ENCODE measurements at regions not wholly inside any gene's neighbourhood (a gene's known extent, or its start where the extent isn't known, plus 50 kb on each side); places are given as distances from the start of the nearest gene placed in this dataset.
"Not testable (repeated sequence)": the region's sequence is repeated elsewhere in the genome, so short reads cannot be mapped to it uniquely, and the experiment has no call there.

DNA sequence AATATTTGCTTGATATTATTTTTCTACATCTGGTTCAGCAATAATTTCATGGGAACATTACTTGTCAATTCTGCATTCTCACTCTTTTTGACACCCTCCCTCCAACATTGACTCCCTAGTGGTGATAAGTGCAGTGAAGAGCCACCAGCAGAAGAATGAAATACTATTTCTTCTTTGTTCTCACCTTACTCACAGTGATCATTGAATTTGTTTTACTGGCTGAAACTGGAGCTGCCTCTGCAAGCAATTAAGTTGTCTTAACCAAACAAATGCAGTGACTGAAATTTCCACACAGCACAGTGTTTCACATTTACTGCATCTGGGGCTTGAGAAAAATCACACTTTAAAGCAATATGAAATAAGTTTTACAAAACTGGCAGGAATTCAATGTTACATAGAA, 189.8 kb downstream of the JRKL start:
- no peak for DNase-seq (ENCODE audit: insufficient read length, low spot score)
- FAIRE-seq, result no peak

DNA sequence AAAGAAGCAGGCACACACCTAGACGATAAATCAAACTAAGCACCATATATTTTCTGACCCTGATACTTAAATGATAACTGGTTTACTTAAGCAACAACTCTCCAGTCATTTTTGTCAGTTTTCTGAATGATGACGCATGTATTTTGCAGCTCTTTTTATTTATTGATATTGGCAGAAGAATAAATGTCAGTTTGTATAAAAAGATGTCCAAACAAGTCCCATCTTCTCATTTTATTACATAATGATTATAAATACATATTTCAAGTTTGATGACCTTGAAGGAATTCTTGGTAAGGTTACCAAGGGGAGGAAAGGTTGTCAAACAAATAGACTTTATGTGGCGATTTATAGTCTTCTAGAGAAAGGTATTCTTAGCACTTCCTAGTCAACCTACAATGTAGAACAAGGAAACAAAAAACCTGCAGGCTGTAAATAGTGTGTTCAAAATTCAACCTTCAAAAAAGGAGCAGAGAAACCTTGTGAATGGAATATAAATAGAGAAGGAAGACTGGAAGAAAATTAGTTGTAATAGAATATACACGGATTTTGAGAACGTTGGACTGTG, 190.7 kb downstream of the JRKL start:
- TF ChIP-seq POU2F2 (IDR thresholded peaks at IDR 0.05; ENCODE audit: low read depth, low read length) (no peak), TAF1 (IDR thresholded peaks at IDR 0.05; ENCODE audit: low read depth, low read length) (no peak)
- no peak for FAIRE-seq
- DNase-seq (ENCODE audit: insufficient read length, low spot score), result no peak

More for the DNA sequence above, 189.8 kb downstream of the JRKL start:
- no peak for TF ChIP-seq POLR2A (IDR thresholded peaks at IDR 0.05; ENCODE audit: low read depth, low read length)
- no peak for TF ChIP-seq POLR2AphosphoS5 (IDR thresholded peaks at IDR 0.05; ENCODE audit: low read depth, low read length)
- TF ChIP-seq PAX5 (IDR thresholded peaks at IDR 0.05; ENCODE audit: insufficient read depth, low read length, severe bottlenecking), result no peak

DNA sequence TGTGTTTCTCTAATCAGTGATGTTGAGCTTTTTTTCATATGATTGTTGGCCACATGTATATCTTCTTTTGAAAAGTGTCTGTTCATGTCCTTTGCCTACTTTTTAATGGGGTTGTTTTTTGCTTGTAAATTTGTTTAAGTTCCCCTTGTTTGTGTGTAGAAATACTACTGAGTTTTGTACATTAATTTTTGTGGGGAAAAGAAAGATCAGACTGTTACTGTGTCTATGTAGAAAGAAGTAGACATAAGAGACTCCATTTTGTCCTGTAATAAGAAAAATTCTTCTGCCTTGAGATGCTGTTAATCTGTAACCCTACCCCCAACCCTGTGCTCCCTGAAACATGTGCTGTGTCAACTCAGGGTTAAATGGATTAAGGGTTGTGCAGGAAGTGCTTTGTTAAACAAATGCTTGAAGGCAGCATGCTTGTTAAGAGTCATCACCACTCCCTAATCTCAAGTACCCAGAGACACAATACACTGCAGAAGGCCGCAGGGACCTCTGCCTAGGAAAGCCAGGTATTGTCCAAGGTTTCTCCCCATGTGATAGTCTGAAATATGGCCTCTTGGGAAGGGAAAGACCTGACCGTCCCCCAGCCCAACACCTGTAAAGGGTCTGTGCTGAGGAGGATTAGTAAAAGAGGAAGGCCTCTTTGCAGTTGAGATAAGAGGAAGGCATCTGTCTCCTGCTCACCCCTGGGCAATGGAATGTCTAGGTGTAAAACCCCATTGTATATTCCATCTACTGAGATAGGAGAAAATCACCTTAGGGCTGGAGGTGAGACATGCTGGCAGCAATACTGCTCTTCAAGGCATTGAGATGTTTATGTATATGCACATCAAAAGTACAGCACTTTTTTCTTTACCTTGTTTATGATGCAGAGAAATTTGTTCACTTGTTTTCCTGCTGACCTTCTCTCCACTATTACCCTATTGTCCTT, 196.4 kb downstream of the JRKL start:
- not testable (repeated sequence) for FAIRE-seq; DNase-seq (ENCODE audit: insufficient read length, low spot score)

DNA sequence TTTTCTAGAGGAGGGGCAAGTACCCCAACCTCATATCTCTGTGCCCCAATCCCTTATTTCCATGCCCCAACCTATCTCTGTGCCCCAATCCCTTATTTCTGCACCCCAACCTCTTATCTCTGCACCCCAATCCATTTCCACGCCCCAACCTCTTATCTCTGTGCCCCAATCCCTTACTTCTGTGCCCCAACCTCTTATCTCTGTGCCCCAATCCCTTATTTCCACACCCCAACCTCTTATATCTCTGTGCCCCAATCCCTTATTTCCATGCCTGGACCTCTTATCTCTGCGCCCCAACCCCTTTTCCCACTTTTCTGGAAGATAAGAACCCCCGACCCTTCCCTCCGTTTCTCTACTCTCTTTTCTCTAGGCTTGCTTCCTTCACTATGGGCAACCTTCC, 199.0 kb downstream of the JRKL start:
- DNase-seq (ENCODE audit: insufficient read length, low spot score); FAIRE-seq: not testable (repeated sequence)

DNA sequence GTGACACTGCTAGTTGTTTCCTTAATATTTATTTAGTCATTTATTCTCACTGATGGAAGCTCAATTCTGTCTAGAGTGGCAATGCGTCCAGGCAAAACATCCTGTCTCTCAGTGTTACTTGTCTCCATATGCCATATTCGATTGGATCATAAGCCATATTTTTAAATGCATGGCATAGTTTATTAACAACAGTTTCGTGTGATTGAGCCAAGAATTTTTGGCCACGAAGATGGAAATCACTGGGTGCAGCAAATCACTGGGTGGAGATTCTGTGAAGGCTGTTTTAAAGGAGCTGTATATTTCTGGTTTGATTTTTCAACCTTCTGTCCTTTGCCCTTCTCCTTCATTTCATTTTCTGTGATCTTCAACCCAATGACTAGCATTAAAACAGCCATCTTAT, 205.2 kb downstream of the JRKL start:
- TF ChIP-seq POU2F2 (IDR thresholded peaks at IDR 0.05; ENCODE audit: low read depth, low read length), result no peak
- TF ChIP-seq TAF1 (IDR thresholded peaks at IDR 0.05; ENCODE audit: low read depth, low read length), result no peak
- no peak for TF ChIP-seq POLR2A (IDR thresholded peaks at IDR 0.05; ENCODE audit: low read depth, low read length)
- no peak for TF ChIP-seq PAX5 (IDR thresholded peaks at IDR 0.05; ENCODE audit: insufficient read depth, low read length, severe bottlenecking)
- no peak for TF ChIP-seq SPI1 (IDR thresholded peaks at IDR 0.05; ENCODE audit: low read depth, low read length)
- no peak for TF ChIP-seq POLR2AphosphoS5 (IDR thresholded peaks at IDR 0.05; ENCODE audit: low read depth, low read length)
- FAIRE-seq, result no peak
- no peak for DNase-seq (ENCODE audit: insufficient read length, low spot score)

DNA sequence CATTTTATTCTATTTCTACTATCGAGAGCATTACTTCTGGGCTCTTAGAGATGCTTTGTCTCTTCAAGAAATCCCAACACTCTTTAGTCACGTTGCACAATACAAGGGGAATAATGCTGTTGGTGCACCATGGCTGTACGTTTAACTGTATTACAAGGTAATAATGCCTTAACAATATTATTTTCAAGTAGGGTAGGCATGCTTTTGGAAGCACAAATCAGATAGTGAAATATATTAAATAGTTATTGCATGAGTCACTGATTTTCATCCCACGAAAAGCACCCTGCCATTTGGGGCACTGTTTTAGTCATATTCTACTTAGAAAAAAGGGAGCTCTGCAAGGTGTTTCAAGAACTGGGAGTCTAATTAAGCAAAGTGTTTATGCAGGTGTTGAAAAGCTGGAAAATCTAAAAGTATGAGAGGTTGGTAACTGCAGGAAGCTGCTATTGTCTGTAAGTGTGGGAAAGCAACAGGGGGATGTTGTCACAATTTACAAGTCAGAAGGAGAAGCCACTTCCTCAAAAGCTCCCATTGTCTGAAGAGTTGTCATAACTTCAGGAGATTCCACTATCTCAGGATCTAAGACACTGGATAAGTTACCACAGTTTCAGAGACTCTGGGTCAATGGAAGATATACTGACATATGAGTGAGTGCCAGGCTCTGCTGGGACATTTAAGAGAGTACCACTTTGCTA, 218.2 kb downstream of the JRKL start:
- DNase-seq (ENCODE audit: insufficient read length, low spot score) (no peak), FAIRE-seq (no peak)
- TF ChIP-seq PAX5 (IDR thresholded peaks at IDR 0.05; ENCODE audit: insufficient read depth, low read length, severe bottlenecking), result no peak
- no peak for TF ChIP-seq SPI1 (IDR thresholded peaks at IDR 0.05; ENCODE audit: low read depth, low read length)
- no peak for TF ChIP-seq POLR2AphosphoS5 (IDR thresholded peaks at IDR 0.05; ENCODE audit: low read depth, low read length)
- TF ChIP-seq POLR2A (IDR thresholded peaks at IDR 0.05; ENCODE audit: low read depth, low read length), result no peak
- no peak for TF ChIP-seq POU2F2 (IDR thresholded peaks at IDR 0.05; ENCODE audit: low read depth, low read length)

DNA sequence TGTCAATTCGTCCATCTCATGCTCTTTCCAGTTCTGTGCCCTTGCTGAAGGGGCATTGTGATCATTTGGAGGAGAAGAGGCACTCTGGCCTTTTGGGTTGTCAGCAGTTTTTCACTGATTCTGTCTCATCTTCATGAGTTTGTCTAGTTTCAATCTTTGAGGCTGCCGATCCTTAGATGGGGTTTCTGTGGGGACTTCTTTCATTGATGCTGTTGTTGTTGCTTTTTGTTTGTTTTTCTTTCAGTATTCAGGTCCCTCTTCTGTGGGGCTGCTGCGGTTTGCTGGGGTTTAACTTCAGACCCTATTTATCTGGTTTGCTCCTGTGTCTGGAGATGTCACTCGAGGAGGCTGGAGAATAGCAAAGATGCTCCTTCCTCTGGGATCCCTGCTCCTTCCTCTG, 224.3 kb downstream of the JRKL start:
- no peak for FAIRE-seq
- DNase-seq (ENCODE audit: insufficient read length, low spot score), result no peak
- TF ChIP-seq POU2F2 (IDR thresholded peaks at IDR 0.05; ENCODE audit: low read depth, low read length) (no peak), PAX5 (IDR thresholded peaks at IDR 0.05; ENCODE audit: insufficient read depth, low read length, severe bottlenecking) (no peak), POLR2A (IDR thresholded peaks at IDR 0.05; ENCODE audit: low read depth, low read length) (no peak), TAF1 (IDR thresholded peaks at IDR 0.05; ENCODE audit: low read depth, low read length) (no peak), SPI1 (IDR thresholded peaks at IDR 0.05; ENCODE audit: low read depth, low read length) (no peak), POLR2AphosphoS5 (IDR thresholded peaks at IDR 0.05; ENCODE audit: low read depth, low read length) (no peak)

DNA sequence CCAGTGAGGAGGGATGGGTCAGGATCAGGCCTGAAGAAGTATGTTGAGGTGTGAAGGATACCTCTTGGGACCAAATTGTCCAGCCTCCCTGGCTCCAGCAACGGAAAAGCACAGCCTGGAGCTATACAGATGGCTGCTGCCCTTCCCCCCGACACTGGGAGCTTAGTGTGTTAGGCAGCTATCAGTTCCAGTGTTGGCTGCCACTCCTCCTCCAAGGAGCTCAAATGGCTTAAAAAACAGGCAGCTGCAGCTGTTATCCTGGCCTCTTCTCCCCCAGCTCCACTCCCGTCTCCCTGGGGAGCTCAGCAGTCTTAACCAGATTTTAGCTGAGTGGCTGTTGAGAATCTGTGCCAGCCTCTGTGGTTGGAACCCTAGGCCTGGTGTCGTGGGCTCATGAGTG, 225.0 kb downstream of the JRKL start:
- no peak for DNase-seq (ENCODE audit: insufficient read length, low spot score)
- no peak for TF ChIP-seq POLR2A (IDR thresholded peaks at IDR 0.05; ENCODE audit: low read depth, low read length)
- TF ChIP-seq SPI1 (IDR thresholded peaks at IDR 0.05; ENCODE audit: low read depth, low read length), result no peak
- no peak for TF ChIP-seq TAF1 (IDR thresholded peaks at IDR 0.05; ENCODE audit: low read depth, low read length)
- TF ChIP-seq PAX5 (IDR thresholded peaks at IDR 0.05; ENCODE audit: insufficient read depth, low read length, severe bottlenecking), result no peak
- no peak for TF ChIP-seq POLR2AphosphoS5 (IDR thresholded peaks at IDR 0.05; ENCODE audit: low read depth, low read length)
- TF ChIP-seq POU2F2 (IDR thresholded peaks at IDR 0.05; ENCODE audit: low read depth, low read length), result no peak
- FAIRE-seq, result no peak

DNA sequence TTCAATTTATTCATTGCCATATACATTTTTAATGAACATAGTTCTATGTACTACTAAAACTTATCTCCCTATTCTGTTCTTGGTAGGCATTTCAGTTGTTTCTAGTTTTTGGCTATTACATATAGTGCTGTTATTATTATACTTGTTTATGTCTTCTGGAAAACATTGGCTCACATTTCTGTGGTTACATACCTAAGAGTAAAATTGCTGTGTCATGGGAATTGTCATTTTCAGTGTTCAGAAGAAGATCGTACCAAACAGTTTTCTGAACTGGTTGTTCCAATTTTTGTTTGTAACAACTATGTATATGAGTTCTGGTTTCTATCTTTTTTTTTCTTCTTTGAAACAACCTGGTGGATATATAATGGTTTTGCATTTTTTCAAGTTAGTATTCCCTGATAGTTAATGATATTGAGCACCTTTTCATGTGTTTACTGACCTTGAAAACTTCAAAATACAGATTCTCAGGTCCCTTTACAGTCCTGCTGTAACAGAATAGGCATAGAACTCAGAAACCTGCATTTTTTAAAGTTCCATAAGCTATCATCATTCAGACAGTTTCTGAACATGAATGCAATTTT, 230.7 kb downstream of the JRKL start:
- no peak for DNase-seq (ENCODE audit: insufficient read length, low spot score)
- no peak for TF ChIP-seq POU2F2 (IDR thresholded peaks at IDR 0.05; ENCODE audit: low read depth, low read length)
- TF ChIP-seq PAX5 (IDR thresholded peaks at IDR 0.05; ENCODE audit: insufficient read depth, low read length, severe bottlenecking), result no peak
- no peak for TF ChIP-seq TAF1 (IDR thresholded peaks at IDR 0.05; ENCODE audit: low read depth, low read length)
- FAIRE-seq, result no peak

DNA sequence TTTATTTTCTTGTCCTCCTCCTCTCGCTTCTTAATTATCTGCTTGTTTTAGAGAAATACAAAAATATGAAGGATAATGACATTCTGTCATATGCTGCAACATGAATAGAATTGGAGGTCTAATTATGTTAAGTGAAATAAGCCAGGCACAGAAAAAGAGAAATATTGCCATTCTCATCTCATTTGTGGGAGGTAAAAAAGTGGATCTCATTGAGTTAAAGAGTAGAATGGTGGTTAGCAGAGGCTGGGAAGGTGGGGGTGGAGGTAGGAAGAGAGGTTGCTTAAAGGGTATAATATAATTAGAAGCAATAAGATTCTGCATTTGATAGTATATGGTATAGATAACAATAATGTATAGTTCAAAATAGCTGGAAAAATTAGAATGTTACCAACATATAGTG, 231.3 kb downstream of the JRKL start:
- DNase-seq (ENCODE audit: insufficient read length, low spot score) (no peak), FAIRE-seq (no peak)

More for the DNA sequence above, 231.3 kb downstream of the JRKL start:
- no peak for TF ChIP-seq PAX5 (IDR thresholded peaks at IDR 0.05; ENCODE audit: insufficient read depth, low read length, severe bottlenecking)
- no peak for TF ChIP-seq SPI1 (IDR thresholded peaks at IDR 0.05; ENCODE audit: low read depth, low read length)
- TF ChIP-seq POU2F2 (IDR thresholded peaks at IDR 0.05; ENCODE audit: low read depth, low read length), result no peak
- no peak for TF ChIP-seq POLR2A (IDR thresholded peaks at IDR 0.05; ENCODE audit: low read depth, low read length)
- no peak for TF ChIP-seq TAF1 (IDR thresholded peaks at IDR 0.05; ENCODE audit: low read depth, low read length)
- TF ChIP-seq POLR2AphosphoS5 (IDR thresholded peaks at IDR 0.05; ENCODE audit: low read depth, low read length), result no peak

All from GM12891 (cell line).